HG03039 (cell line): ENCODE measurements at regions not wholly inside any gene's neighbourhood (a gene's known extent, or its start where the extent isn't known, plus 50 kb on each side); places are given as distances from the start of the nearest gene placed in this dataset.

Experiments used
- ATAC-seq: cut with Tn5 transposase; IDR thresholded peaks from one replicate; pipeline ENCODE4 v1.9.1; 2021; ENCODE audit warnings: mild to moderate bottlenecking, moderate library complexity; ENCODE audit not compliant: unreplicated experiment

DNA sequence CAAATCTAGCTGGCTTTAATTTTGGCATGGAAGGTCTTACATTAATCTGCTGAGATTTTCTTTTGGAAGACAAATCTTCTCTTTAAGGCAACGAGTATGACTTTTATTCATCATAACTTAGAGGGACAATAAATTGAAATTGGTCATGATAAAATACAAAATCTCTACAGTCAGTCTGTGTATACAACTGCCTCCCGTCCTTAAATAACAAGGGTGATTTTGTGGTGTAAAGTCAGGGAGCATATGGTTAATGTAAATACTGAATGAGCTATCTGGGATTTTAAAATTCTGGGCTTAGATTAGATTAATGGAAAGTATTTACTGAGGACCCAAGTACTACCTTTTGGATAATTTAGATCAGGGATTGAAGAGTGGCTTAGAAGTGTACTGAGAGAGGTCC is 328.4 kb upstream of the HAND2 start:
- ATAC-seq = no peak

DNA sequence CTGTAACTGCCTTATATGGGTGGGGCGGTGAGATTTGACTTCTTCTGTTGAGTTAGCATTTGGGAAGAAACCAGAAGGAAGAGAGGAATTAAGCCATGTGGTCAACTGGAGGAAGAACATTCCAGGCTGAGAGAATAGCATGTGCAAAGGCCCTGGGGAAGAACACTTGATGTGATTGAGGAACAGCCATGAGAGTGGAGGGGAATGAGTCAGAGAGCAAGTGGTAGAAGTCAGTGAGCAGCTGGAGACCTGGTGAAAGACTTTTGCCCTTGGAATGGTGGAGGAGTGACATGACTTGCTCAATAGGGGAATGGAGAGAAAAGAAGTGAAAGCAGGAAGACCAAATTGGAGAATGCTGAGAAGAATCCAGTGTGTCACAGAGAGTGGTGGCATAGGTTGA is 327.8 kb upstream of the HAND2 start:
- ATAC-seq = no peak

- ATAC-seq = no peak
Observed at GRCh38 chr4:173855015-173855414, 325.0 kb upstream of the HAND2 start.

DNA sequence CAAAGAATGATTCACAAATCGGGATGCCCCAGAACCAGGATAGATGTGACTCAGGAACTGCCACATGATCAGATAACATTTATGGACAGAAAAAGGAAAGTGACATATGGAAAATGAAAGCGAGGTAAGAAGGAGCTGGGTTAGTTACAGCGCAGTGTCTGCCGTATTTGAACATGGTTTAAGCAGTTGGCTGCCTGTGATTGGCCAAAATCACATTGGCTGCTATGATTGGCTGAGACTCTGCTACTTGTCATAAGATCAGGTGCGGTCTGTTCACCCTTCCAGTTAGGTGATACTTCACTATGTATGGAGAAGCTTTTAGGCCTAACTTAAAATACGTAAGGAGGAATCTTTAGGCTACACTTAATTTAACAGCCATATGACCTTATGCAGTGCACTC is 322.7 kb upstream of the HAND2 start:
- no peak for ATAC-seq

- no peak for ATAC-seq
Observed at GRCh38 chr4:173845580-173845979, 315.6 kb upstream of the HAND2 start.

DNA sequence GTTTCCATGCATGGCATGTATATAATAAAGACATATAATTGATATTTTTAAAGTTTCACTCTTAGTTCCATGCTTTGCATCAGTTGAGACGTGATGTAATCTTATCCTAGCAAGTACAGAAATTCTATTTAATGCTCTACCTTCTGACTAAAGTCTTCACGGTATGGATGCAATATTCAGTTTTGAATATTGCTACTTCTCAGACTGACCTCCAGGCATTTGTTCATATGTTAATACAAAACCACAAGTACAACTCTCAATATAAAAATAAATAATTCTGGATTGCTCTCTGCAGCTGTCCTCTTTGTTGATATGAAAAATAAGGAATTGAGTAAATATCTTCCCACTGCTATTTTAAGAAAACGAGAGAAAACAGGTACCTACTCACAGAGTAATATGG is 309.8 kb upstream of the HAND2 start:
- no peak for ATAC-seq

GRCh38 chr4:173837517-173837916 is 307.5 kb upstream of the HAND2 start:
- no peak for ATAC-seq

- no peak for ATAC-seq
Observed at GRCh38 chr4:173835903-173836302, 305.9 kb upstream of the HAND2 start.

- no peak for ATAC-seq
Observed at GRCh38 chr4:173834151-173834550, 304.1 kb upstream of the HAND2 start.

GRCh38 chr4:173829565-173829964 is 299.5 kb upstream of the HAND2 start:
- ATAC-seq = no peak

DNA sequence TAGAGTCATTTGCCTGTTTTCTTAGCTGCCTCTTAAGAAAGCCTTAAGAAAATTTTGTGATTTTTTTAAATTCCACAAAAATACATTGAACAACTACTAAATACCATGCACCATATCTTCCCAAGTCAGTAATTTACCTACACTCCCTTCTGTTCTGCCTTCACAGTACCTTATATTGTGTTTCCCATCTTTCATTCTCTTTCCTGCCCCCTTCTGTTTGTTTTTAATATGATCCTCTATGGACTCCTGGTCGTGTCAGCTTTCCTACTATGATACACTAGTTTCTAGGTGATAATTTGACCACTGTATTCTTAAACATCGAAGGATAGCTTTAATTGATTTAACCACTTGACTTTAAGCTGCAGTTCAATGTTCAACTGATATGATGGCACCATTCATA is 297.7 kb upstream of the HAND2 start:
- no peak for ATAC-seq

- no peak for ATAC-seq
Observed at GRCh38 chr4:173821876-173822275, 291.8 kb upstream of the HAND2 start.

GRCh38 chr4:173821036-173821435 is 291.0 kb upstream of the HAND2 start:
- no peak for ATAC-seq

DNA sequence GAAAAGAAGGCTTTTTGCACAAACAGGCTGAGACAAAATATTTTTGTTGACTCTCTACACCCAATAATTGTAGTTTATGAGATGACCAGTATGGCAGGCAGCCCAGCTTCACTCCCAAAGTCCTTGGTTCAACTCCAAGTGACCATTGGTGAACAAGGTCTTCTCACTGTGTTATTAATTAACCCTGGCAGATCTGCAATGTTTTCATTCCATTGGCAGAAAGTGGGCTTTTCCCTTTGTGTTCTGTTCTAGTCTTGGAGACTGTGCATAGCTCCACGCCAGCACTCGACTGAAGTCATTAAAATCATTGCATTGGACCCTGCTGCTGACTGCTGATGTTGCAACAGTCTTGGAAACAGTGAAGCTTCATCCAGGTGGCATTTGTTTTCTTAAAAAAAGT is 277.3 kb upstream of the HAND2 start:
- ATAC-seq = no peak

- no peak for ATAC-seq
Observed at GRCh38 chr4:173805884-173806283, 275.9 kb upstream of the HAND2 start.

GRCh38 chr4:173802662-173803022 is 272.6 kb upstream of the HAND2 start:
- ATAC-seq = no peak

- no peak for ATAC-seq
Observed at GRCh38 chr4:173801876-173802661, 272.0 kb upstream of the HAND2 start.

GRCh38 chr4:173801361-173801760 is 271.3 kb upstream of the HAND2 start:
- no peak for ATAC-seq

- no peak for ATAC-seq
Observed at GRCh38 chr4:173797296-173797695, 267.3 kb upstream of the HAND2 start.

- ATAC-seq = no peak
Observed at GRCh38 chr4:173794662-173795061, 264.6 kb upstream of the HAND2 start.

GRCh38 chr4:173793937-173794510 is 264.0 kb upstream of the HAND2 start:
- no peak for ATAC-seq

GRCh38 chr4:173782660-173783059 is 252.6 kb upstream of the HAND2 start:
- ATAC-seq = no peak

DNA sequence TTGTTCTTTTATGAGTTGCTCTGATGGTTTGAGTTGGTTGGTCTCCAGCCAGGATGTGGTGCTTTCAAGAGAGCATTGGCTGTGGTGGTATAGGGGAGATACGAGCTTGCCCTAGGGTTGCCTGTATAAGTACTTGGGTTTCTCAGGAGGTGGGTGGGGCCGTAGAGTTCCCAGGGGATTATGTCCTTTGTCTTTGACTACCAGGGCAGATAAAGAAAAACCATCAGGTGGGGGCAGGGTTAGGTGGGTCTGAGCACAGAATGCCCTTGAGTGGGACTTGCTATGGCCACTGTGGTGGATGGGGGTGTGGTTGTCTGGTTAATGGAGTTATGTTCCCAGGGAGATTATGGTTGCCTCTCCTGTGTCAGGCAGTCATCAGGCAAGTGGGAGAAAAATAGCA is 247.9 kb upstream of the HAND2 start:
- ATAC-seq = no peak
